Astrocyte (in vitro differentiated cells and primary cell): ENCODE measurements at regions not wholly inside any gene's neighbourhood (a gene's known extent, or its start where the extent isn't known, plus 50 kb on each side); places are given as distances from the start of the nearest gene placed in this dataset.
A peak's percentile ranks its signal among the peaks of the same experiment; 100 is the strongest.

ENCODE experiments used
- DNase-seq: peaks from one replicate; pipeline ENCODE4 v3.0.0-alpha.2; 2010; ENCODE audit warnings: low read depth
- FAIRE-seq: peaks from 2 replicates; lab custom pipeline; 2011; peaks lifted over from hg19 to GRCh38; lab: Jason Lieb, UNC
- H2AFZ ChIP-seq: 2 replicates; pipeline ENCODE4 v1.6.0; 2012; ENCODE audit warnings: low read depth, low read length, inconsistent platforms
- H3K27ac ChIP-seq: 2 replicates; pipeline ENCODE4 v1.5.1; 2011; ENCODE audit warnings: low read depth, low read length, inconsistent platforms
- H3K27me3 ChIP-seq: 2 replicates; pipeline ENCODE4 v1.6.0; 2011; ENCODE audit warnings: low read length, inconsistent platforms; ENCODE audit not compliant: insufficient read depth
- H3K36me3 ChIP-seq: 2 replicates; pipeline ENCODE4 v1.5.1; 2011; ENCODE audit warnings: low read length, inconsistent platforms; ENCODE audit not compliant: insufficient read depth
- H3K4me1 ChIP-seq: 2 replicates; pipeline ENCODE4 v1.5.1; 2011; ENCODE audit warnings: low read length, inconsistent platforms; ENCODE audit not compliant: insufficient read depth
- H3K4me2 ChIP-seq: 2 replicates; pipeline ENCODE4 v1.6.0; 2012; ENCODE audit warnings: low read length, inconsistent platforms
- H3K4me3 ChIP-seq: 2 replicates; pipeline ENCODE4 v1.5.1; 2011; ENCODE audit warnings: low read depth, mild to moderate bottlenecking, low read length, inconsistent platforms; ENCODE audit not compliant: insufficient read depth
- H3K79me2 ChIP-seq: 2 replicates; pipeline ENCODE4 v1.6.0; 2012; ENCODE audit warnings: mild to moderate bottlenecking, low read length, inconsistent platforms; ENCODE audit not compliant: insufficient read depth
- H3K9ac ChIP-seq: 2 replicates; pipeline ENCODE4 v1.6.0; 2012; ENCODE audit warnings: mild to moderate bottlenecking, low read length, inconsistent platforms
- H3K9me3 ChIP-seq: 2 replicates; pipeline ENCODE4 v1.5.1; 2012; ENCODE audit warnings: low read depth, mild to moderate bottlenecking, low read length, inconsistent platforms; ENCODE audit not compliant: insufficient read depth
- H4K20me1 ChIP-seq: 2 replicates; pipeline ENCODE4 v1.6.0; 2012; ENCODE audit warnings: low read length, inconsistent platforms; ENCODE audit not compliant: insufficient read depth
- H3K27ac Mint-ChIP-seq: one replicate; pipeline ENCODE4 v1.8.0; 2021; ENCODE audit warnings: mild to moderate bottlenecking, mixed read lengths; ENCODE audit not compliant: unreplicated experiment
- H3K27me3 Mint-ChIP-seq: one replicate; pipeline ENCODE4 v1.8.0; 2021; ENCODE audit warnings: low read depth, mixed read lengths; ENCODE audit not compliant: unreplicated experiment
- H3K36me3 Mint-ChIP-seq: one replicate; pipeline ENCODE4 v1.8.0; 2021; ENCODE audit warnings: low read depth, mixed read lengths; ENCODE audit not compliant: unreplicated experiment
- H3K4me1 Mint-ChIP-seq: one replicate; pipeline ENCODE4 v1.8.0; 2021; ENCODE audit warnings: low read depth, mixed read lengths; ENCODE audit not compliant: unreplicated experiment
- H3K4me3 Mint-ChIP-seq: one replicate; pipeline ENCODE4 v1.8.0; 2021; ENCODE audit warnings: mild to moderate bottlenecking, moderate library complexity, mixed read lengths; ENCODE audit not compliant: unreplicated experiment
- H3K9me3 Mint-ChIP-seq: one replicate; pipeline ENCODE4 v1.8.0; 2021; ENCODE audit warnings: mild to moderate bottlenecking, mixed read lengths; ENCODE audit not compliant: unreplicated experiment
- EZH2 ChIP-seq: IDR thresholded peaks from 2 replicates; pipeline ENCODE4 v1.6.1; 2012; ENCODE audit warnings: mild to moderate bottlenecking, low read length, inconsistent platforms; ENCODE audit not compliant: insufficient read depth
- TF ChIP-seq, protein P1 (sequence below): IDR thresholded peaks from 2 replicates; pipeline ENCODE4 v1.5.1; 2011; ENCODE audit warnings: low read depth, mild to moderate bottlenecking, inconsistent platforms, low read length, moderate library complexity; ENCODE audit not compliant: insufficient read depth

- Histone ChIP-seq H3K36me3 (no peaks in the 10 kb centered on the region), H3K9ac (no peak overlapping the region), H3K4me2 (peak overlapping the region; percentile 23), H2AFZ (peak overlapping the region; percentile 37), H3K4me3 (no peak overlapping the region), H3K79me2 (no peaks in the 10 kb centered on the region), H3K27ac (no peak overlapping the region), H3K4me1 (no peaks in the 10 kb centered on the region), H3K9me3 (no peaks in the 10 kb centered on the region), H4K20me1 (no peaks in the 10 kb centered on the region), H3K27me3 (no peaks in the 10 kb centered on the region)
- Mint-ChIP-seq H3K9me3 (no peaks in the 10 kb centered on the region), H3K27me3 (no peaks in the 10 kb centered on the region), H3K4me3 (no peak overlapping the region), H3K27ac (no peak overlapping the region), H3K4me1 (peaks cover 2% of the 10 kb centered on the region), H3K36me3 (no peaks in the 10 kb centered on the region)
- FAIRE-seq (no peak), DNase-seq (peak; percentile 82)
- TF ChIP-seq EZH2, result no peak
- TF ChIP-seq, protein P1, sequence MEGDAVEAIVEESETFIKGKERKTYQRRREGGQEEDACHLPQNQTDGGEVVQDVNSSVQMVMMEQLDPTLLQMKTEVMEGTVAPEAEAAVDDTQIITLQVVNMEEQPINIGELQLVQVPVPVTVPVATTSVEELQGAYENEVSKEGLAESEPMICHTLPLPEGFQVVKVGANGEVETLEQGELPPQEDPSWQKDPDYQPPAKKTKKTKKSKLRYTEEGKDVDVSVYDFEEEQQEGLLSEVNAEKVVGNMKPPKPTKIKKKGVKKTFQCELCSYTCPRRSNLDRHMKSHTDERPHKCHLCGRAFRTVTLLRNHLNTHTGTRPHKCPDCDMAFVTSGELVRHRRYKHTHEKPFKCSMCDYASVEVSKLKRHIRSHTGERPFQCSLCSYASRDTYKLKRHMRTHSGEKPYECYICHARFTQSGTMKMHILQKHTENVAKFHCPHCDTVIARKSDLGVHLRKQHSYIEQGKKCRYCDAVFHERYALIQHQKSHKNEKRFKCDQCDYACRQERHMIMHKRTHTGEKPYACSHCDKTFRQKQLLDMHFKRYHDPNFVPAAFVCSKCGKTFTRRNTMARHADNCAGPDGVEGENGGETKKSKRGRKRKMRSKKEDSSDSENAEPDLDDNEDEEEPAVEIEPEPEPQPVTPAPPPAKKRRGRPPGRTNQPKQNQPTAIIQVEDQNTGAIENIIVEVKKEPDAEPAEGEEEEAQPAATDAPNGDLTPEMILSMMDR, result no peak
Observed at GRCh38 chr6:53411451-53411850, 62.7 kb upstream of the ELOVL5 start.

- Histone ChIP-seq H3K27ac (no peak overlapping the region), H2AFZ (no peak overlapping the region), H3K4me3 (no peak overlapping the region), H4K20me1 (no peaks in the 10 kb centered on the region), H3K36me3 (no peaks in the 10 kb centered on the region), H3K79me2 (no peaks in the 10 kb centered on the region), H3K4me2 (no peak overlapping the region), H3K4me1 (no peaks in the 10 kb centered on the region), H3K27me3 (no peaks in the 10 kb centered on the region), H3K9ac (no peak overlapping the region), H3K9me3 (no peaks in the 10 kb centered on the region)
- no peaks in the 10 kb centered on the region for H3K9me3 Mint-ChIP-seq
- no peaks in the 10 kb centered on the region for H3K27me3 Mint-ChIP-seq
- no peak overlapping the region for H3K27ac Mint-ChIP-seq
- H3K4me3 Mint-ChIP-seq, result no peak overlapping the region
- DNase-seq (no peak), FAIRE-seq (peak; percentile 5)
- H3K4me1 Mint-ChIP-seq, result peaks cover 2% of the 10 kb centered on the region
- no peaks in the 10 kb centered on the region for H3K36me3 Mint-ChIP-seq
- no peak for TF ChIP-seq EZH2
- TF ChIP-seq, protein P1, result peak; percentile 16
Observed at GRCh38 chr6:53410508-53411258, 61.9 kb upstream of the ELOVL5 start.

GRCh38 chr6:53408826-53409225, 60.1 kb upstream of the ELOVL5 start:
- Histone ChIP-seq H3K4me1 (no peaks in the 10 kb centered on the region), H3K4me2 (no peak overlapping the region), H3K9ac (no peak overlapping the region), H3K27me3 (no peaks in the 10 kb centered on the region), H3K79me2 (no peaks in the 10 kb centered on the region), H4K20me1 (no peaks in the 10 kb centered on the region), H3K4me3 (no peak overlapping the region), H3K36me3 (no peaks in the 10 kb centered on the region), H2AFZ (no peak overlapping the region), H3K9me3 (no peaks in the 10 kb centered on the region), H3K27ac (no peak overlapping the region)
- FAIRE-seq, result no peak
- no peak overlapping the region for H3K4me3 Mint-ChIP-seq
- peaks cover 2% of the 10 kb centered on the region for H3K4me1 Mint-ChIP-seq
- TF ChIP-seq, protein P1, result no peak
- TF ChIP-seq EZH2, result no peak
- H3K27me3 Mint-ChIP-seq, result no peaks in the 10 kb centered on the region
- no peaks in the 10 kb centered on the region for H3K36me3 Mint-ChIP-seq
- DNase-seq, result no peak
- peaks cover 4% of the 10 kb centered on the region for H3K9me3 Mint-ChIP-seq
- no peak overlapping the region for H3K27ac Mint-ChIP-seq
